ENCODE measurements at regions not wholly inside any gene's neighbourhood (a gene's known extent, or its start where the extent isn't known, plus 50 kb on each side); places are given as distances from the start of the nearest gene placed in this dataset.

- TF ChIP-seq CTCF (IDR thresholded peaks at IDR 0.05) (no peak), REST (IDR thresholded peaks at IDR 0.05; ENCODE audit: insufficient read depth in 1 of 2, low read depth in 2 of 2, low read length in 1 of 2) (no peak), POLR2AphosphoS5 (IDR thresholded peaks at IDR 0.05; ENCODE audit: low read depth, low read length) (no peak), SIN3A (IDR thresholded peaks at IDR 0.05; ENCODE audit: borderline replicate concordance, insufficient read depth, low read depth, low read length) (no peak), TCF7L2 (IDR thresholded peaks at IDR 0.05; ENCODE audit: low read depth, low read length) (no peak)
Observed at GRCh38 chr2:58572731-58573130, 331.6 kb upstream of the FANCL start.
